Muscle layer of duodenum (tissue), 2 donors: ENCODE measurements at regions not wholly inside any gene's neighbourhood (a gene's known extent, or its start where the extent isn't known, plus 50 kb on each side); places are given as distances from the start of the nearest gene placed in this dataset.
"Not testable (repeated sequence)": the region's sequence is repeated elsewhere in the genome, so short reads cannot be mapped to it uniquely, and the experiment has no call there.

ENCODE experiments used
- H3K27ac ChIP-seq: one replicate; pipeline ENCODE4 v1.7.0; 2013; ENCODE audit warnings: mild to moderate bottlenecking, low read length
- H3K27me3 ChIP-seq: one replicate; pipeline ENCODE4 v1.7.0; 2013; ENCODE audit warnings: low read depth, mild to moderate bottlenecking, control low read depth, low read length
- H3K36me3 ChIP-seq, 2 donors: one replicate each; pipeline ENCODE4 v1.7.0; 2013; ENCODE audit warnings: low read length in 2 of 2, control low read depth in 1 of 2, mild to moderate bottlenecking in 1 of 2; ENCODE audit not compliant: insufficient read depth in 2 of 2, control insufficient read depth in 1 of 2
- H3K4me1 ChIP-seq, 2 donors: one replicate each; pipeline ENCODE4 v1.7.0; 2013; ENCODE audit warnings: low read length in 2 of 2, mild to moderate bottlenecking in 2 of 2, control low read depth in 1 of 2, moderate library complexity in 1 of 2; ENCODE audit not compliant: insufficient read depth in 2 of 2, control insufficient read depth in 1 of 2
- H3K4me3 ChIP-seq, 2 donors: one replicate each; pipeline ENCODE4 v1.7.0; 2013; ENCODE audit warnings: low read length in 2 of 2, low read depth in 1 of 2, mild to moderate bottlenecking in 1 of 2
- H3K9me3 ChIP-seq, 2 donors: one replicate each; pipeline ENCODE4 v1.7.0; 2013; ENCODE audit warnings: low read length in 2 of 2, control low read depth in 1 of 2, mild to moderate bottlenecking in 1 of 2; ENCODE audit not compliant: control insufficient read depth in 1 of 2
- donor health status: healthy.

DNA sequence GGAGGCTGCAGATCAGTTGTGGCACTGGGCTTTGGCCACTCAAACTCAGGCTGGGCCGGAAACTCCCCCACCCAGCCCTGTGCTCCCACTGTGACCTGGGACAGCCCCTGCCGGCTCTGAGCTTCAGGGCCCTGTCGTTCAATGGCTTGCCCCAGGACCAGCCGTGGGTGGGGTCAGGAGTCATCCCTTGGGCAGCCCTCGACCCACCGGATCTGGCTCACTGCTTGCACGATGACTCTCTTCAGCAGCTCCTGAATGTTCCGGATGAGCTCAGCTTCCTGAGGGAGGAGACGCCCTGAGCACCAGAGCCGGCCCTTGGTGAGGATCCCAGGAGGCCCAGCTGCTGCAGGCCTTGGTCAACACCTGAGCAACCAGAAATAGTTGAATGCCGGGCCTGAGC lies 1544.2 kb upstream of the USP9Y start:
- H3K9me3 ChIP-seq, H3K27ac ChIP-seq, H3K27me3 ChIP-seq, H3K36me3 ChIP-seq, H3K4me3 ChIP-seq, H3K4me1 ChIP-seq: not testable (repeated sequence)

DNA sequence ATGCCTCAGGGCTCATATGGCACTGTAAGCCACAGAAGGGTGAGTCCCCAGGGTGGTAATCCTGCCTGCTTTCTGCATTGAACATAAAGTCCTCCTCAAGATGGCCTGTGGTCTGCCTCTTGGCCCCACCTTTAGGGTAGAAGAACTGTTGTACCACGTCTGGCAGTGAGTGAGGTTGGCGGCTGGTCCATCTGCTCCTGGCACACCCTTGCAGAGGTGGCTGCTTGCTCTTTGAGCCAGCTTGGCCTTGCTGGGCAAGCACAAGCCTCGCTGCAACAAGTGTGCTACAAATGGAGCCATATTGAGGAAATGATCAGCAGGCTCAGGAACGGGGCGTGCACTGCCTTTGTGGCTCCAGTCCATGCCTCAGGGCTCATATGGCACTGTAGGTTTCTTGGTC lies 1524.0 kb upstream of the USP9Y start:
- H3K4me3 ChIP-seq, H3K27me3 ChIP-seq, H3K36me3 ChIP-seq, H3K9me3 ChIP-seq, H3K4me1 ChIP-seq, H3K27ac ChIP-seq: not testable (repeated sequence)

DNA sequence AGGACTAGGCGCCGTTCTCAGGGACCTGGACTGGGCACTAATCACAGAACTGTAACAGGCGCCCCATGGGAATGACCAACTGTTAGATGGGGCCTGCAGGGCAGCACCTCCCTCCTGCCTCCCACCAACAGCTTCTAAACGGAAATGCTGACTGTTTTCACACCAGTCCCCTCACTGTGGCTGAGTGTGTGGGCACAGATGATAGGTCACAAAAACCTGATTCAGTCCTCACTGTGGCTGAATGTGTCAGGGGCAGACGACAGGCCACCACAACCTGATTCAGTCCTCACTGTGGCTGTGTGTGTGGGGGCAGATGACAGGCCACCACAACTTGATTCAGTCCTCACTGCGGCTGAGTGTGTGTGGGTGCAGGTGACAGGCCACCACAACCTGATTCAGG lies 1499.9 kb upstream of the USP9Y start:
- not testable (repeated sequence) for H3K36me3 ChIP-seq, H3K4me3 ChIP-seq, H3K9me3 ChIP-seq, H3K27me3 ChIP-seq, H3K27ac ChIP-seq, H3K4me1 ChIP-seq

DNA sequence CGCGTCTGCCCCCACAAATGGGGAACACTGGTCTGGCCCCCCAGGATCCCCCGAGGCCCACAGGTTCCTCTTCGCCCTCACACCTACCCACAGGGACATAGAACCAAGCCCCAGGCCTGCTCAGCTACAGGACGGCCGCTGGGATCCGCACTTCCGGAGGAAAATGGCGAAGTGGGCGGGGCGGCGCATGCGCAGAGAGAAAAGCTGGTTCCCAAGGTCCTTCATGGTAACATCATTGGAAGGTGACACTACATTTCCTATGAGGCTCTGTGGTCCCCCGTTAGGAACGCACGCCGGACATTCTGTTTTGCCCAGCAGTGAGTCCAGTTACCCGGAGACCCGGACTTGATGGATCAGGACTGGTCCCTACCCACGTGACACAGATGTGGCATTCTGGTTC lies 1486.2 kb upstream of the USP9Y start:
- not testable (repeated sequence) for H3K4me3 ChIP-seq, H3K27ac ChIP-seq, H3K27me3 ChIP-seq, H3K36me3 ChIP-seq, H3K9me3 ChIP-seq, H3K4me1 ChIP-seq
